SJSA1 (cell line): ENCODE measurements at regions not wholly inside any gene's neighbourhood (a gene's known extent, or its start where the extent isn't known, plus 50 kb on each side); places are given as distances from the start of the nearest gene placed in this dataset.
"Not testable (repeated sequence)": the region's sequence is repeated elsewhere in the genome, so short reads cannot be mapped to it uniquely, and the experiment has no call there.

Source experiments
- DNase-seq, 2 experiments: peaks; one replicate each; pipeline ENCODE4 v3.0.0-alpha.2; 2015 to 2020; ENCODE audit warnings: low spot score in 2 of 2, low read depth in 1 of 2
- H3K27ac ChIP-seq: fragments of 250-450 bp; sonication (Bioruptor Pico); 2 replicates; pipeline ENCODE4 v1.5.1; 2020; ENCODE audit warnings: mild to moderate bottlenecking, moderate library complexity
- H3K27me3 ChIP-seq: fragments of 250-450 bp; sonication (Bioruptor Pico); replicated peaks from 2 replicates; pipeline ENCODE4 v1.5.1; 2020; ENCODE audit warnings: mild to moderate bottlenecking, moderate library complexity
- H3K36me3 ChIP-seq: fragments of 250-450 bp; sonication (Bioruptor Pico); 2 replicates; pipeline ENCODE4 v1.5.1; 2020; ENCODE audit warnings: mild to moderate bottlenecking
- H3K4me1 ChIP-seq: fragments of 250-450 bp; sonication (Bioruptor Pico); replicated peaks from 2 replicates; pipeline ENCODE4 v1.6.1; 2021; ENCODE audit warnings: mild to moderate bottlenecking
- H3K4me3 ChIP-seq: fragments of 250-450 bp; sonication (Bioruptor Pico); 2 replicates; pipeline ENCODE4 v1.5.1; 2020; ENCODE audit warnings: mild to moderate bottlenecking
- H3K9me3 ChIP-seq: fragments of 250-450 bp; sonication (Bioruptor Pico); replicated peaks from 2 replicates; pipeline ENCODE4 v1.5.1; 2020; ENCODE audit warnings: mild to moderate bottlenecking

GRCh38 chr4:186414390-186414789 is 141.0 kb downstream of the MTNR1A start:
- no peaks in the 10 kb centered on the region for H3K4me1 ChIP-seq
- no peaks in the 10 kb centered on the region for H3K9me3 ChIP-seq
- no peak overlapping the region for H3K4me3 ChIP-seq
- H3K27ac ChIP-seq, result no peak overlapping the region
- H3K36me3 ChIP-seq, result no peaks in the 10 kb centered on the region
- no peak for DNase-seq
- no peaks in the 10 kb centered on the region for H3K27me3 ChIP-seq

- Histone ChIP-seq H3K9me3 (0 out of 2 replicates have a peak, but pooled peaks cover 3% of the 10 kb centered on the region), H3K27me3 (no peaks in the 10 kb centered on the region), H3K27ac (no peak overlapping the region), H3K4me1 (no peaks in the 10 kb centered on the region), H3K4me3 (no peak overlapping the region), H3K36me3 (no peaks in the 10 kb centered on the region)
- no peak for DNase-seq
Observed at GRCh38 chr4:186405957-186406356, 140.0 kb downstream of the F11 start.

GRCh38 chr4:186404562-186405134 is 138.7 kb downstream of the F11 start:
- Histone ChIP-seq H3K27ac (no peak overlapping the region), H3K36me3 (no peaks in the 10 kb centered on the region), H3K4me3 (no peak overlapping the region), H3K4me1 (no peaks in the 10 kb centered on the region), H3K9me3 (0 out of 2 replicates have a peak, but pooled peaks cover 3% of the 10 kb centered on the region), H3K27me3 (no peaks in the 10 kb centered on the region)
- no peak for DNase-seq

GRCh38 chr4:186400676-186401075 is 134.7 kb downstream of the F11 start:
- H3K4me3 ChIP-seq, result no peak overlapping the region
- no peaks in the 10 kb centered on the region for H3K27me3 ChIP-seq
- H3K27ac ChIP-seq, result no peak overlapping the region
- no peak for DNase-seq
- no peaks in the 10 kb centered on the region for H3K9me3 ChIP-seq
- no peaks in the 10 kb centered on the region for H3K4me1 ChIP-seq
- no peaks in the 10 kb centered on the region for H3K36me3 ChIP-seq

- Histone ChIP-seq H3K27me3 (no peaks in the 10 kb centered on the region), H3K27ac (no peak overlapping the region), H3K9me3 (no peaks in the 10 kb centered on the region), H3K4me1 (no peaks in the 10 kb centered on the region), H3K36me3 (no peaks in the 10 kb centered on the region), H3K4me3 (no peak overlapping the region)
- no peak for DNase-seq
Observed at GRCh38 chr4:186392017-186392416, 126.0 kb downstream of the F11 start.

- not testable (repeated sequence) for DNase-seq
Observed at GRCh38 chr4:186384328-186384727, 118.3 kb downstream of the F11 start.

GRCh38 chr4:186368281-186368680 is 102.3 kb downstream of the F11 start:
- no peak overlapping the region for H3K27ac ChIP-seq
- DNase-seq, result no peak
- no peaks in the 10 kb centered on the region for H3K4me1 ChIP-seq
- no peak overlapping the region for H3K4me3 ChIP-seq
- H3K36me3 ChIP-seq, result no peaks in the 10 kb centered on the region
- peaks cover 13% of the 10 kb centered on the region; the same call in 1 of the 2 replicates for H3K9me3 ChIP-seq
- H3K27me3 ChIP-seq, result no peaks in the 10 kb centered on the region

More at GRCh38 chr4:186384328-186384727, 118.3 kb downstream of the F11 start:
- H3K9me3 ChIP-seq, H3K27me3 ChIP-seq, H3K36me3 ChIP-seq, H3K4me1 ChIP-seq, H3K4me3 ChIP-seq, H3K27ac ChIP-seq: not testable (repeated sequence)

- no peak for DNase-seq
- Histone ChIP-seq H3K9me3 (peaks cover 13% of the 10 kb centered on the region; the same call in 1 of the 2 replicates), H3K27ac (no peak overlapping the region), H3K4me1 (no peaks in the 10 kb centered on the region), H3K4me3 (no peak overlapping the region), H3K27me3 (no peaks in the 10 kb centered on the region), H3K36me3 (no peaks in the 10 kb centered on the region)
Observed at GRCh38 chr4:186366326-186366725, 100.3 kb downstream of the F11 start.

GRCh38 chr4:186363038-186363437 is 97.0 kb downstream of the F11 start:
- peaks cover 13% of the 10 kb centered on the region; the same call in 1 of the 2 replicates for H3K9me3 ChIP-seq
- not testable (repeated sequence) for H3K4me3 ChIP-seq, H3K4me1 ChIP-seq, H3K27me3 ChIP-seq, H3K27ac ChIP-seq, H3K36me3 ChIP-seq, DNase-seq

- H3K27ac ChIP-seq, result no peak overlapping the region
- peaks cover 11% of the 10 kb centered on the region; the same call in 1 of the 2 replicates for H3K9me3 ChIP-seq
- H3K4me3 ChIP-seq, result no peak overlapping the region
- DNase-seq, result no peak
- no peaks in the 10 kb centered on the region for H3K4me1 ChIP-seq
- no peaks in the 10 kb centered on the region for H3K27me3 ChIP-seq
- no peaks in the 10 kb centered on the region for H3K36me3 ChIP-seq
Observed at GRCh38 chr4:186360551-186360950, 94.6 kb downstream of the F11 start.

- Histone ChIP-seq H3K9me3 (no peaks in the 10 kb centered on the region), H3K36me3 (no peaks in the 10 kb centered on the region), H3K4me1 (no peaks in the 10 kb centered on the region), H3K27me3 (no peaks in the 10 kb centered on the region), H3K27ac (no peak overlapping the region), H3K4me3 (no peak overlapping the region)
- no peak for DNase-seq
Observed at GRCh38 chr4:186351668-186352194, 85.7 kb downstream of the F11 start.

- Histone ChIP-seq H3K4me1 (no peaks in the 10 kb centered on the region), H3K9me3 (0 out of 2 replicates have a peak, but pooled peaks cover 2% of the 10 kb centered on the region), H3K27ac (no peak overlapping the region), H3K36me3 (no peaks in the 10 kb centered on the region), H3K27me3 (no peaks in the 10 kb centered on the region), H3K4me3 (no peak overlapping the region)
- DNase-seq, result no peak
Observed at GRCh38 chr4:186348433-186348832, 82.4 kb downstream of the F11 start.

- Histone ChIP-seq H3K9me3 (0 out of 2 replicates have a peak, but pooled peaks cover 2% of the 10 kb centered on the region), H3K4me1 (peaks cover under 1% of the 10 kb centered on the region; the same call in 1 of the 2 replicates), H3K27me3 (no peaks in the 10 kb centered on the region), H3K36me3 (no peaks in the 10 kb centered on the region), H3K27ac (no peak overlapping the region), H3K4me3 (no peak overlapping the region)
- DNase-seq, result no peak
Observed at GRCh38 chr4:186347743-186348142, 81.8 kb downstream of the F11 start.

GRCh38 chr4:186345184-186345583 is 79.2 kb downstream of the F11 start:
- no peak for DNase-seq
- peaks cover 6% of the 10 kb centered on the region for H3K4me1 ChIP-seq

More at GRCh38 chr4:186345184-186345583, 79.2 kb downstream of the F11 start:
- Histone ChIP-seq H3K36me3 (no peaks in the 10 kb centered on the region), H3K27me3 (no peaks in the 10 kb centered on the region), H3K27ac (no peak overlapping the region), H3K9me3 (0 out of 2 replicates have a peak, but pooled peaks cover 2% of the 10 kb centered on the region), H3K4me3 (no peak overlapping the region)
